Activated naive CD4-positive, alpha-beta T cell treated with anti-CD3 and anti-CD28 coated beads, Interleukin-2, amount 10 ng/mL, durations not matched to agents 7 days and 5 days (primary cell): ENCODE measurements at regions not wholly inside any gene's neighbourhood (a gene's known extent, or its start where the extent isn't known, plus 50 kb on each side); places are given as distances from the start of the nearest gene placed in this dataset.

ENCODE experiments used
- CTCF ChIA-PET: fragments of 350-600 bp; sonication (Branson Sonifier 250); formaldehyde crosslinking; loops from one replicate; lab custom pipeline; 2021; ENCODE audit warnings: antibody characterized with exemption; lab: Charles Lee
- DNase-seq: peaks from one replicate; pipeline ENCODE4 v3.0.0-alpha.2; 2020
- H3K27ac Mint-ChIP-seq: one replicate; pipeline ENCODE4 v1.8.0; 2021; ENCODE audit warnings: mild to moderate bottlenecking, moderate library complexity, mixed read lengths
- H3K27me3 Mint-ChIP-seq: one replicate; pipeline ENCODE4 v1.8.0; 2021; ENCODE audit warnings: mild to moderate bottlenecking, mixed read lengths
- H3K36me3 Mint-ChIP-seq: one replicate; pipeline ENCODE4 v1.8.0; 2021; ENCODE audit warnings: mixed read lengths
- H3K4me1 Mint-ChIP-seq: one replicate; pipeline ENCODE4 v1.8.0; 2021; ENCODE audit warnings: mixed read lengths
- H3K4me3 Mint-ChIP-seq: one replicate; pipeline ENCODE4 v1.8.0; 2021; ENCODE audit warnings: mild to moderate bottlenecking, moderate library complexity, mixed read lengths
- H3K9me3 Mint-ChIP-seq: one replicate; pipeline ENCODE4 v1.8.0; 2021; ENCODE audit warnings: mixed read lengths

DNA sequence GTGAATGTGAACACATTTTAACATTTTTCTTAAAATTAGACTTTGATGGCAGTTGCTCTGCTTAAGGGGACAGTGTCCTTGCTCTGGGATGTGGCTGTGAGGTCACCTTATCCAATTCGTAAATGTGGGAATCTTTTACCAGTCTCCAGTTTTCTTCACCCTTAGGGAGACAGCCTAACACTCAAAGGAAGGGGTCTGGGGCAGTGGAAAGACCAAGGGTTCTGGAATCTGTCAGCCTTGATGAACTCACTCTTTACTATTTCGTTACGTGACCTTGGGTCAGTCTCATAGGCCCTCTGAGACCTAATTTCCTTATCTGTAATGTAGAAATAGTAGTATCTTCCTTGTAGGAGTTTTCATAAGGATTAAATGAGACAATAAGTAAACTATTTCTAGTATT lies 245.6 kb upstream of the ATP2B1 start:
- no peak overlapping the region for H3K4me3 Mint-ChIP-seq
- no peaks in the 10 kb centered on the region for H3K27me3 Mint-ChIP-seq
- CTCF ChIA-PET, result no interaction called here
- H3K27ac Mint-ChIP-seq, result no peak overlapping the region
- no peaks in the 10 kb centered on the region for H3K36me3 Mint-ChIP-seq
- peaks cover 7% of the 10 kb centered on the region for H3K4me1 Mint-ChIP-seq
- H3K9me3 Mint-ChIP-seq, result no peaks in the 10 kb centered on the region
- no peak for DNase-seq

DNA sequence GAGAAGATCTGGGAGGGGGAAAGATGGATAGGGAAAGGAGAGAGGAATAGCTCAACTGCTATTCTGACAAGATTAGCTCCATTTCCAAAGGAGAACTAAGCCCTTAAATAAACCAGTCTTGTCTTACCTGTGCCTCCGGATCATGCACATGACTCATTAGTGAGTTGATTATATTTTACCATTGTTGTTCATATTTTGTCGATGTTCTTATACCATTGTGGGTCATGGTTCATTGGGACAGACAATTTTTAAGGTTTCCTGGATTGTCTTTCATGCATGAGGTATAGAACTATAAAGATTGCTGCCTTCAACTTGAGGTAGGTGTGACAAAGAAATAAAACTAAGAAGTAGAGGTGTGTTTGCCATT lies 243.0 kb upstream of the ATP2B1 start:
- CTCF ChIA-PET, result interaction anchor here (1.9 kb wide), 1 partner anchor 33 kb away, joined by 4 read pairs; no protein-coding TSS in a partner anchor
- H3K9me3 Mint-ChIP-seq, result no peaks in the 10 kb centered on the region
- H3K27ac Mint-ChIP-seq, result no peak overlapping the region
- DNase-seq, result no peak
- no peaks in the 10 kb centered on the region for H3K36me3 Mint-ChIP-seq
- H3K27me3 Mint-ChIP-seq, result no peaks in the 10 kb centered on the region
- peaks cover 7% of the 10 kb centered on the region for H3K4me1 Mint-ChIP-seq
- H3K4me3 Mint-ChIP-seq, result no peak overlapping the region

DNA sequence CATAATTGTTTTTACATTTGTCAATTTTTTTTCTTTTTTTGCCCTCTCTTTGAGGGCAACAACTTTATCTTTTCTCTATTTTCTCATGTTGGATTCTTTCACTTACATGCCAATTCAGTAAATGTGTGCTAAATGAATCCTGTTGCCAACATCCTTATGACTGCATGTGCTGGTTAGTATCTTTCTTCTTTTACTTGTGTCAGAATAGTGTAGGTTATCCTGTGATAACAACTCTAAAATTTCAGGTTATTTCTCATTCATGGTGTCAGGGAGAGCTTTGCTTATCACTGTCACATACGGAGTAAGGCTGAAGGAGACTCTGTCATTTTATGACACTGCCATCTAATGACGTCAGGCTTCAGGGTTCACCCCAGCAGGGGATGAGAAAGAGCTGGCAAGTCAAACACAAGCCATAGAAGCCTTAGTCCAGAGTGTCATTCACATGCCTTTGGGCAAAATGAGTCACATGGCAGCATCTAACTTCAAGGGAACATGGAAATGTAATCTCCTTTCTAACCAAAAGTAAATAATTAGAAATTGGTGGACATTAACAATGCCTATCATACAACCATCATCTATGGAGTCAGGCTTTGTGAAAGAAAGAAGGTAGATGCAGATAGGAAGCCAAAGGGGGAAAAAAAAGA lies 242.5 kb upstream of the ATP2B1 start:
- Mint-ChIP-seq H3K36me3 (no peaks in the 10 kb centered on the region), H3K9me3 (no peaks in the 10 kb centered on the region), H3K4me1 (peaks cover 7% of the 10 kb centered on the region), H3K4me3 (no peak overlapping the region), H3K27me3 (no peaks in the 10 kb centered on the region), H3K27ac (no peak overlapping the region)
- CTCF ChIA-PET, result interaction anchor here (1.9 kb wide), 1 partner anchor 33 kb away, joined by 4 read pairs; no protein-coding TSS in a partner anchor
- no peak for DNase-seq

DNA sequence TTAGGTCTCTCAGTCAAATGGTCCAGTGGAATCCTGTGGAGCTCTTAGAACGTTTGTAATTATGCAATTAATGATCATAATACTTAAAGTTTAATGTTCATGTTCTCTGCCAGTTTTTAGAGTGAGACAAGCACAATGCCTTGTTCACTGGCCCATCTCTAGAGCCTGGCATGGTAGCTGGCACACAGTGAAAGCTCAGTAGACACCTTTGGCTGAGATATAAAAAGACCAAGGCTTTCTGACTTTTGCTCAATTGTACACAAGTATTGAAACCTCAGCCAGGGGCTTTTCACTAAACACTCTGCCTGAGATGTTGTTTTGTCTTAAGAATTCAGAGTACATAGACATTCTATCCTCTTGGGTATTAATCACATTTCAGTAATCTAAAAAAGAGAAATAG lies 241.8 kb upstream of the ATP2B1 start:
- Mint-ChIP-seq H3K4me1 (peaks cover 7% of the 10 kb centered on the region), H3K27ac (no peak overlapping the region)

DNA sequence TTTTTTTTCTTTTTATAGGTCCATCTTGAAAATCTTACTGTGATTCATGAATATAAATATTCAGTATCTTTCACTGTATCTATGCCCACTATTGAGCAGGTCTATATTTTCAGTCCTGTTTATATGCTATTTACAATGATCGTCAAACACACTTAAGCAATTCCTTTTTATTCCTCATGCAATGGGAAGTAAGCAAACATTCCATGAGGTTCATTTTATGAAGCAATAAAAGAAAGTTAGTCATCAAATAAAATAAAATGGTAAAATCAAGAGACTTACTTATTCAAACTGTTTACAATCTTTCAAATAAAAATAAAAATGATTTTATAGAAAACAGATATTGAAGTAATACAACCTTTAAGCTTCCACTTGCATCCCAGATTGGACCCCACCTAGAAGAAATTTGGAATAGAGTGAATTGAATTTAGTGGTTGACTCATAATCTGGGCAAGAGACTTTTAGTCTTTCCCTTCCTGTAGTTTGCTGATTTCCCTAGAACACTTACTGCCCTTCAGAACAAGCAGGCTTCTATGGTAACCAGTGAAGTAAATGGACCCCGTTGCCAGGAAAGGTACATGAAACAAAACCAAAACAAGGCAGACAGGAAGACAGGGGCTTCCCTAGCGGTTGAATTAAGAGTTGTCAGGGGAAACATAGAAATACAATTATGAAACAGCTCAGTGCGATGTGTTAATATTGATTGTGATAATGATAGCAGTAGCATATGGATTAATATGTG lies 241.0 kb upstream of the ATP2B1 start:
- H3K4me3 Mint-ChIP-seq, result no peak overlapping the region
- peaks cover 7% of the 10 kb centered on the region for H3K4me1 Mint-ChIP-seq
- no peak overlapping the region for H3K27ac Mint-ChIP-seq
- DNase-seq, result peak; percentile 43
- CTCF ChIA-PET, result interaction anchor here (0.6 to 1.6 kb wide), 3 partner anchors 14 to 86 kb away, joined by 3 to 4 read pairs (median 3); no protein-coding TSS in a partner anchor
- no peaks in the 10 kb centered on the region for H3K36me3 Mint-ChIP-seq
- no peaks in the 10 kb centered on the region for H3K9me3 Mint-ChIP-seq
- no peaks in the 10 kb centered on the region for H3K27me3 Mint-ChIP-seq

More for the DNA sequence above, 241.8 kb upstream of the ATP2B1 start:
- Mint-ChIP-seq H3K9me3 (no peaks in the 10 kb centered on the region), H3K4me3 (no peak overlapping the region), H3K27me3 (no peaks in the 10 kb centered on the region), H3K36me3 (no peaks in the 10 kb centered on the region)
- DNase-seq, result no peak
- CTCF ChIA-PET, result interaction anchor here (1.3 to 1.9 kb wide), 2 partner anchors 32 to 87 kb away, joined by 3 to 4 read pairs; no protein-coding TSS in a partner anchor

DNA sequence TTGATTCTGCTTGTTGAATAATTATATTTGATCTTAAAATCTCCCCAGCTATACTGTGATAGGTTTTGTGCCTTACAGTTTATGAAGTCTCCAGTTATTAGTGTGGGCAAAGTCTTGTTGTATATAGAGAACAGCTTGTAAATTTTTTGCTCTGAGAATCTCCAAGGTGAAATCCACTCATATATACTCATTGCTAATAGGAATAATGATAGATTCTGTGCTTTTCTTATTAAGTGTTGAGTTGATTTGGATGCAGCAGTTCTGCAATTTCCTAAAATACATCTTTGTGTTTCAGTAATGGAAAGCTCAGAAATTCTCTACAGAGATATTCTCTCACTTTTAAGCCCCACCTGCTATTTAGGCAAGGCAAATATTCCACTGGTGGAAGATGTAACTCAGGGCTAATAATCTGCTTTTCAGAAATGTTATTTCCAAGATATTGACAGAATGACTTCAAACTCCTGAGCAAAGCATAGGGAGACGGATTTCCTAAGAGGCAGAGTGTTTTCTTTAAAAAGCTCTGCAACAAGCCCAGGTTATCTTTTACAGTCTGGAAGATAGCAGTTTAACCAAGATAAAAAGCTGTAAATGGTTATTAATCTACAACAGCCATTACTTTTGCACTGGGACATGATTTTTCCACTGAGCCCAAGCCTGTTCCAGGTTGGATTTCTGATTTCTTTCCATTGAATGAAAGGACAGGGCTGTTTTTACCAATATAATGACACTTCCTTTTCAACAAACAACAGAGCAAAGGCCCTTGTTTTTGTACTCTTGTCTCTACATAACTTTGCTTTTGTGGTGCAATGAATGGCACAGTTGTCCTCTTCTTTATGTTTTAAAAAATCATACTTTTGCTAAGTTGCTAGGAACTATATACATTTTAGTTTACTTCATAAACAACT lies 239.9 kb upstream of the ATP2B1 start:
- no peaks in the 10 kb centered on the region for H3K27me3 Mint-ChIP-seq
- peaks cover 7% of the 10 kb centered on the region for H3K4me1 Mint-ChIP-seq
- no peaks in the 10 kb centered on the region for H3K36me3 Mint-ChIP-seq
- H3K4me3 Mint-ChIP-seq, result no peak overlapping the region
- CTCF ChIA-PET, result interaction anchor here (0.6 to 1.6 kb wide), 2 partner anchors 13 to 21 kb away, joined by 3 to 4 read pairs; no protein-coding TSS in a partner anchor
- H3K27ac Mint-ChIP-seq, result no peak overlapping the region
- DNase-seq, result no peak
- no peaks in the 10 kb centered on the region for H3K9me3 Mint-ChIP-seq

DNA sequence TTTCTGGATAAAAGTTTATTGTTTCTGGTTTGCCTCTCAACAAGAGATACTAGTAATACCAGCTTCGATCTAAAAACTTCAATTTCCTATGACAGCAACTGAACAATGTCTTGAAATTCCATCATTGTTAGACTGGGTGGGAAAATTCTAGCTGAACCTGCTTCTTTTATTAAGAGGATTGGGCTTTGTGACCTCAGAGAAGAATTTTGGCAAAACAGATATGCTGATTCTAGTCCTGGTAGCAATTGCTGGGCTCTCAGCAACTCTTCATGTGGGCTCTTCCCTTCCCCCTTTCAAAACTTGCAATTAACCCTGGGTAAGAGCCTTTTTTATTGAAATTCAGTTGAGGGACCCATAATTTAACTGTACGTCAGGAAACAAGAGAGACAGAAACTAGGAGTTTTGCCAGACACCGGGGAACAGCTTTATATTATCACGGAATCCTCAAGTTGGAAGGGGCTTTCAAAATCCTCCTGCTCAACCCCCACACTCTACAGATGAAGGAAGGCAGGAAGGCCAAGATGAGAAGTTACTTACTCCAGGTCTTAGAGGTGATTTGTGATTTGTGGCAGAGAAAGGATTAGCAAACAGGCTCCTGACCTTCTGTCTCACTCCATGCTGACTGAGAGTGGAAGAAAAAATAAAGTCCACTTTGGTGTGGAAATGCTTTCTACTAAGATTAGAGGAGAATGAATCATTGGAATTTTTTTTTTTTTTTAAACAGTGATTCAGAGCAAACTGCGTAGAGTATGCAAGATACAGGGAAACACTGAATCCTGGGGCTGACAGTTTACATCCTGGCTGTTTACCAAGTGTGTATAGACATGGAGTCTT lies 239.0 kb upstream of the ATP2B1 start:
- DNase-seq, result no peak
- no peaks in the 10 kb centered on the region for H3K27me3 Mint-ChIP-seq
- H3K4me1 Mint-ChIP-seq, result peaks cover 7% of the 10 kb centered on the region
- H3K36me3 Mint-ChIP-seq, result no peaks in the 10 kb centered on the region
- H3K9me3 Mint-ChIP-seq, result no peaks in the 10 kb centered on the region
- CTCF ChIA-PET, result no interaction called here
- no peak overlapping the region for H3K27ac Mint-ChIP-seq
- no peak overlapping the region for H3K4me3 Mint-ChIP-seq

DNA sequence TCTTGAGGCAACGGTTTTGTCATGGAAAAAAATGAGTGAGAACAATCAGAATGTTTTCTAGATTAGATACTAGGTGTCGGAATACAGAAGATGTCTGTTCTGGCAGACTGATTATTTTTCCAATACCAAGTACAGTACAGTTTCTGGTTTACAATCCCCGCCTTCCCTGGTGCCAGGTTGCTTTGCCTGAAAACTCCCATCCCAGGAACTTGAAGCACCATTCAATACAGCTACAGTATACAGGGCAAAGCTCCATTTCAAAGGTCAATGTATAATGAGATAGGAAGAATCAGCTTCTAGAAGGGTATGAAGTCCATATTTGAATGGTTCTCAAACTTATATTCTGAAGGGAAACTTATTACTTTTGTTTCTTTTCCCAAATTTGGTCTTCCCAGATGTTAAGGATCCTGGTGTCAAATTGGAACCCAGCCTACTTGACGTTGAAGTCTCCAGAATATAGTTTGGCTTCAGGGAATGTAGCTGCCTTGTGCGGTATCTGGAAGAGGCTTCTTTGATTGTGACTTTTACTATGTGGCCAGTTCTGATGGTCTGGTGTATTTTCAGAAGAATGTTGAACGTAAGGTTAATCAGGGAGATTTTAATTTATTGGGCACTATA lies 238.0 kb upstream of the ATP2B1 start:
- Mint-ChIP-seq H3K27ac (no peak overlapping the region), H3K9me3 (no peaks in the 10 kb centered on the region), H3K4me3 (no peak overlapping the region), H3K36me3 (no peaks in the 10 kb centered on the region), H3K27me3 (no peaks in the 10 kb centered on the region), H3K4me1 (peaks cover 7% of the 10 kb centered on the region)
- CTCF ChIA-PET, result no interaction called here
- DNase-seq, result no peak

DNA sequence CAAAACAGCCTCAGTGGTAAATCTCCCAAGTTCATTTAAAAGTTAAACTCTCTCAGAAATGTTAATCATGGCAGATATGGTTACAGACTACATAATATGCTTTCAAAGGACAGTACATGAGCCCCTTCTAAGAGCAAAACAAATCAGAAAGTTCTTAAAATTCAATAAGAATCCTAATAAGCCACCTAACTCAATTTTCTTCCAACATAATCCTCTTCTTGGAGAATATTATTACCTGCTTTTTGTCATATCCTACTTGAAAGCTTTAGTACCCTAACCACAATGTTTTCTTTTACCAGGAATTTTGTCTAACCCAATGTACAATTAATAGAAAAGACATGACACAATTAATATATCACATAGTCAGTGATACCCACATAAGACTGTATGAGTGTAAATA lies 236.5 kb upstream of the ATP2B1 start:
- DNase-seq, result no peak
- CTCF ChIA-PET, result no interaction called here

DNA sequence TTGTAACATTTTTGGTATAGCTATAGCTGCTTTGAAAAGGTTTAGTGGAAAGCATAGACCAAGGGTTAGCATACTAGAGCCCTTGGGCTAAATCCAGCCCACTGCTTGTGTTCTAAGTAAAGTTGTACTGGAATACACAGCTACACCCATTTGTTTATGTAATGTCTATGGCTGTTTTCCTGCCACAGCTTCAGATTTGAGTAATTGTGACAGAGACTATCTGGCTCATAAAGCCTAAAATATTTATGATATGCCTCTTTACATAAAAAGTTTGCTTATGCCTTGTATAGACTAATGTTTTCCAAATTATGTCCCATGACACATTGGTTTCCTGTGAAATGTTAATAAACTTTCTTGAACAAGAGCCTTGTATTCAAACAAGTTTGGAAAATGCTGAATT lies 234.8 kb upstream of the ATP2B1 start:
- Mint-ChIP-seq H3K9me3 (no peaks in the 10 kb centered on the region), H3K36me3 (no peaks in the 10 kb centered on the region), H3K4me1 (no peaks in the 10 kb centered on the region), H3K4me3 (no peak overlapping the region), H3K27me3 (no peaks in the 10 kb centered on the region), H3K27ac (no peak overlapping the region)
- no peak for DNase-seq
- CTCF ChIA-PET, result interaction anchor here (1.0 kb wide), 1 partner anchor 104 kb away, joined by 3 read pairs; no protein-coding TSS in a partner anchor

More for the DNA sequence above, 236.5 kb upstream of the ATP2B1 start:
- Mint-ChIP-seq H3K4me3 (no peak overlapping the region), H3K4me1 (peaks cover 5% of the 10 kb centered on the region), H3K9me3 (no peaks in the 10 kb centered on the region), H3K27ac (no peak overlapping the region), H3K36me3 (no peaks in the 10 kb centered on the region), H3K27me3 (no peaks in the 10 kb centered on the region)

DNA sequence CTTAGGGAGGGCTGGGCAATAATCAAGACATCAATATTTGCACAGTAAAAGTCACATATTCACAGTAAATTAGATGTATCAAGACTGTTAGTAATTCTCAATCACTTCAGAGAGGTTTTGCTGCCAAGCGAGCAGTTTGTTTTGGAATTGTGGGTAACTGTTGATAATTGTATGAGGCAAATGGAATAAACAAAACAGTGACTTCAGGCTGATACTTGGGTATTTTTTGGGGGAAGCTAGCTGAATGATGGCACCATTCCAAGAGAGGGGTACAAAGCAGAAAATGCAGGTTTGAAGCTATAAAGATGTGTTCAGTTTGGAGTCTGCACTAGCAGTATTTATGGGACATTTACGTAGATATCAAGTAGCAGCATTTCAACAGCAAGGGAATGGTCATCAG lies 232.8 kb upstream of the ATP2B1 start:
- no peaks in the 10 kb centered on the region for H3K27me3 Mint-ChIP-seq
- no peak for DNase-seq
- CTCF ChIA-PET, result no interaction called here
- H3K27ac Mint-ChIP-seq, result no peak overlapping the region
- no peaks in the 10 kb centered on the region for H3K36me3 Mint-ChIP-seq
- no peak overlapping the region for H3K4me3 Mint-ChIP-seq
- H3K9me3 Mint-ChIP-seq, result no peaks in the 10 kb centered on the region
- no peaks in the 10 kb centered on the region for H3K4me1 Mint-ChIP-seq

DNA sequence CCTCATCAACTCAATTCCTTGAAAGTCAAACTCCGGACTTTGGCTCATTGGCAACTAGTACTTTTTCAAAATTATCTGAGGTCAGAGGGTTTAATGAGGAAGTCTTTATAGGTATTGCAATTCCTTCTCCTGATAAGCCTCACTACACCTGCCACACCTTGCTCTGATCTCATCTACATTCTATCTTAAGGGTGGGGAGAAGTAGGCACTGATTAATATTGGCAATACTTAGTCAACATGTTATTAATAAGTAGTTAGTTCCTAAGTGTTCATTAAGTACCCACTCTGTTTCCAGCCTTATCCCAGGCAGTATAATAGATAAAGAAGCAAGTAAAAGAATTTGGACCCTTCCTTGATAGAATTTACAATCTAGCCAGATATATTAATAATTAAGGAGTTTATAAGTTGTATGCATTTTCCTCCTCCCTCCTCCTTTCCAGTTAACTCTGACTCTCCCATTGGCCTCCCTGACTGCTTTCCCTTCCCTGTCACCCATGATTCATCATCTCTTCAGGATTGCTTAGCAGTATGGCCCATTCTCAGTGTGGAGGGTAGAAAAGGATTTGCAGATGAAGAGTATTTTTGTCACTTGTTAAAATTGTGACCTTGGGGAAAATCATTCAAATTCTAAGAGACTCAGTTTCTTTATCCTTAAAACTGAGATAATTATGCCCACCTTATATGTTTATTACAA lies 231.0 kb upstream of the ATP2B1 start:
- Mint-ChIP-seq H3K27ac (no peak overlapping the region), H3K27me3 (no peaks in the 10 kb centered on the region), H3K4me1 (peaks cover 7% of the 10 kb centered on the region), H3K4me3 (no peak overlapping the region), H3K36me3 (no peaks in the 10 kb centered on the region), H3K9me3 (no peaks in the 10 kb centered on the region)
- DNase-seq, result no peak
- CTCF ChIA-PET, result no interaction called here

DNA sequence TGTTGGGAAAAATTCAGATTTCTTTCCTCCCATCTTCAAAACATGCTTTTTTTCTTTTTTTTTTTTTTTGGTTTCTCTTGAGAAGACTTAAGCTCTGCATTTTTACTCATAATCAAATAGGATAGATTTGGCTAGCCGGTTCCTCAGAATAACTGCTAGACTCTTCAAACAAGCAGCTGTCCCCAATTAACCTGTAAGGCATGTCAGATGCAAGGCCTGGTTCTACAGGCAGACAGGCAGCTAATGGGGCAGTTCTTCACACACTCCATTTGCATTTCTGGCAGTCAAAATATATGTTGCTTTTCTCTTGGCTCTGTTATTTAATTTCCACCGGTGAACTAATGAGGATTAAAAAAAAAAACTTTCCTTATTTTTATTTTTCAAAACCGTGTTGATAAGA lies 228.0 kb upstream of the ATP2B1 start:
- Mint-ChIP-seq H3K27me3 (no peaks in the 10 kb centered on the region), H3K9me3 (no peaks in the 10 kb centered on the region), H3K4me1 (peaks cover 20% of the 10 kb centered on the region), H3K4me3 (no peak overlapping the region), H3K27ac (no peak overlapping the region), H3K36me3 (no peaks in the 10 kb centered on the region)
- no peak for DNase-seq
- CTCF ChIA-PET, result interaction anchor here (1.2 kb wide), 1 partner anchor 50 kb away, joined by 3 read pairs; no protein-coding TSS in a partner anchor
